ENCODE measurements at regions not wholly inside any gene's neighbourhood (a gene's known extent, or its start where the extent isn't known, plus 50 kb on each side); places are given as distances from the start of the nearest gene placed in this dataset.
"Not testable (repeated sequence)": the region's sequence is repeated elsewhere in the genome, so short reads cannot be mapped to it uniquely, and the experiment has no call there.

GRCh38 chr6:150499882-150500312 lies 99.8 kb upstream of the PLEKHG1 start:
- DNase-seq = no peak

- not testable (repeated sequence) for DNase-seq
These were observed 99.1 kb upstream of the PLEKHG1 start for GRCh38 chr6:150500568-150500967.

- DNase-seq = no peak
These were observed 96.6 kb upstream of the PLEKHG1 start for GRCh38 chr6:150503041-150503440.

GRCh38 chr6:150503586-150504339 lies 95.9 kb upstream of the PLEKHG1 start:
- DNase-seq = no peak

- DNase-seq = not testable (repeated sequence)
These were observed 92.3 kb upstream of the PLEKHG1 start for GRCh38 chr6:150507361-150507760.

GRCh38 chr6:150510576-150510975 lies 89.1 kb upstream of the PLEKHG1 start:
- no peak for DNase-seq

- DNase-seq = no peak
These were observed 88.4 kb upstream of the PLEKHG1 start for GRCh38 chr6:150511313-150511712.

GRCh38 chr6:150514806-150515380 lies 84.8 kb upstream of the PLEKHG1 start:
- DNase-seq = no peak

GRCh38 chr6:150516199-150516598 lies 83.5 kb upstream of the PLEKHG1 start:
- DNase-seq = no peak

GRCh38 chr6:150517175-150517574 lies 82.5 kb upstream of the PLEKHG1 start:
- DNase-seq = no peak

- no peak for DNase-seq
These were observed 78.2 kb upstream of the PLEKHG1 start for GRCh38 chr6:150521482-150521881.

- DNase-seq = not testable (repeated sequence)
These were observed 76.5 kb upstream of the PLEKHG1 start for GRCh38 chr6:150523216-150523615.

GRCh38 chr6:150525300-150525699 lies 74.4 kb upstream of the PLEKHG1 start:
- no peak for DNase-seq

- no peak for DNase-seq
These were observed 72.6 kb upstream of the PLEKHG1 start for GRCh38 chr6:150527100-150527499.

- no peak for DNase-seq
These were observed 70.9 kb upstream of the PLEKHG1 start for GRCh38 chr6:150528648-150529285.

GRCh38 chr6:150529646-150530045 lies 70.0 kb upstream of the PLEKHG1 start:
- no peak for DNase-seq

- no peak for DNase-seq
These were observed 67.7 kb upstream of the PLEKHG1 start for GRCh38 chr6:150531957-150532356.

- no peak for DNase-seq
These were observed 65.1 kb upstream of the PLEKHG1 start for GRCh38 chr6:150534553-150534952.

GRCh38 chr6:150535151-150535804 lies 64.4 kb upstream of the PLEKHG1 start:
- no peak for DNase-seq

- no peak for DNase-seq
These were observed 63.9 kb upstream of the PLEKHG1 start for GRCh38 chr6:150535818-150536220.

- DNase-seq = no peak
These were observed 62.9 kb upstream of the PLEKHG1 start for GRCh38 chr6:150536835-150537234.

- DNase-seq = peak; percentile 33 to 48
These were observed 62.2 kb upstream of the PLEKHG1 start for GRCh38 chr6:150537491-150537890.

GRCh38 chr6:150537893-150538292 lies 61.8 kb upstream of the PLEKHG1 start:
- no peak for DNase-seq

- no peak for DNase-seq
These were observed 60.6 kb upstream of the PLEKHG1 start for GRCh38 chr6:150539111-150539510.

Measured in hippocampal formation (tissue), 2 donors.